ENCODE measurements at regions not wholly inside any gene's neighbourhood (a gene's known extent, or its start where the extent isn't known, plus 50 kb on each side); places are given as distances from the start of the nearest gene placed in this dataset.

GRCh38 chr1:29943034-29943433 lies 706.7 kb downstream of the PTPRU start:
- H3K36me3 ChIP-seq (ENCODE audit: insufficient read depth), result no peaks in the 10 kb centered on the region
- H3K4me1 ChIP-seq (ENCODE audit: low read depth, poor library complexity, severe bottlenecking), result no peaks in the 10 kb centered on the region
- H3K27ac ChIP-seq, result no peak overlapping the region
- H3K27me3 ChIP-seq (ENCODE audit: insufficient read depth, low read depth), result no peaks in the 10 kb centered on the region
- H3K4me3 ChIP-seq (IDR thresholded peaks at IDR 0.05; ENCODE audit: insufficient read depth, low read depth, low read length), result no peak overlapping the region
- TF ChIP-seq CTCF (conservative IDR thresholded peaks at IDR 0.05; ENCODE audit: low read depth, low read length), result no peak
- no peaks in the 10 kb centered on the region for H4K20me1 ChIP-seq (ENCODE audit: insufficient read depth)
- H3K9ac ChIP-seq, result no peak overlapping the region
- no peak overlapping the region for H2AFZ ChIP-seq (ENCODE audit: low read depth)
- H3K79me2 ChIP-seq (ENCODE audit: insufficient read depth, low read depth), result no peaks in the 10 kb centered on the region
- H3K4me2 ChIP-seq, result no peak overlapping the region

- H3K27me3 ChIP-seq (ENCODE audit: insufficient read depth, low read depth), result no peaks in the 10 kb centered on the region
- no peaks in the 10 kb centered on the region for H3K4me1 ChIP-seq (ENCODE audit: low read depth, poor library complexity, severe bottlenecking)
- TF ChIP-seq CTCF (conservative IDR thresholded peaks at IDR 0.05; ENCODE audit: low read depth, low read length), result no peak
- no peaks in the 10 kb centered on the region for H4K20me1 ChIP-seq (ENCODE audit: insufficient read depth)
- H3K79me2 ChIP-seq (ENCODE audit: insufficient read depth, low read depth), result no peaks in the 10 kb centered on the region
- H3K4me3 ChIP-seq (IDR thresholded peaks at IDR 0.05; ENCODE audit: insufficient read depth, low read depth, low read length), result no peak overlapping the region
- H3K9ac ChIP-seq, result no peak overlapping the region
- no peak overlapping the region for H2AFZ ChIP-seq (ENCODE audit: low read depth)
- H3K27ac ChIP-seq, result no peak overlapping the region
- H3K36me3 ChIP-seq (ENCODE audit: insufficient read depth), result no peaks in the 10 kb centered on the region
- H3K4me2 ChIP-seq, result no peak overlapping the region
These were observed 702.8 kb downstream of the PTPRU start for GRCh38 chr1:29939079-29939478.

GRCh38 chr1:29937356-29937755 lies 701.0 kb downstream of the PTPRU start:
- H3K27me3 ChIP-seq (ENCODE audit: insufficient read depth, low read depth), result no peaks in the 10 kb centered on the region
- H3K27ac ChIP-seq, result no peak overlapping the region
- TF ChIP-seq CTCF (conservative IDR thresholded peaks at IDR 0.05; ENCODE audit: low read depth, low read length), result no peak
- no peaks in the 10 kb centered on the region for H3K4me1 ChIP-seq (ENCODE audit: low read depth, poor library complexity, severe bottlenecking)
- no peaks in the 10 kb centered on the region for H3K36me3 ChIP-seq (ENCODE audit: insufficient read depth)
- no peak overlapping the region for H3K4me3 ChIP-seq (IDR thresholded peaks at IDR 0.05; ENCODE audit: insufficient read depth, low read depth, low read length)
- H4K20me1 ChIP-seq (ENCODE audit: insufficient read depth), result no peaks in the 10 kb centered on the region
- H2AFZ ChIP-seq (ENCODE audit: low read depth), result no peak overlapping the region
- no peaks in the 10 kb centered on the region for H3K79me2 ChIP-seq (ENCODE audit: insufficient read depth, low read depth)
- H3K4me2 ChIP-seq, result no peak overlapping the region
- H3K9ac ChIP-seq, result no peak overlapping the region

- H3K36me3 ChIP-seq (ENCODE audit: insufficient read depth), result no peaks in the 10 kb centered on the region
- no peak overlapping the region for H3K4me2 ChIP-seq
- no peaks in the 10 kb centered on the region for H3K4me1 ChIP-seq (ENCODE audit: low read depth, poor library complexity, severe bottlenecking)
- H3K27ac ChIP-seq, result no peak overlapping the region
- no peak for TF ChIP-seq CTCF (conservative IDR thresholded peaks at IDR 0.05; ENCODE audit: low read depth, low read length)
- no peaks in the 10 kb centered on the region for H3K27me3 ChIP-seq (ENCODE audit: insufficient read depth, low read depth)
- no peaks in the 10 kb centered on the region for H4K20me1 ChIP-seq (ENCODE audit: insufficient read depth)
- no peaks in the 10 kb centered on the region for H3K79me2 ChIP-seq (ENCODE audit: insufficient read depth, low read depth)
- no peak overlapping the region for H2AFZ ChIP-seq (ENCODE audit: low read depth)
- H3K4me3 ChIP-seq (IDR thresholded peaks at IDR 0.05; ENCODE audit: insufficient read depth, low read depth, low read length), result no peak overlapping the region
- no peak overlapping the region for H3K9ac ChIP-seq
These were observed 699.8 kb downstream of the PTPRU start for GRCh38 chr1:29936031-29936544.

Data from KMS-11 (cell line).